RWPE2 (cell line): ENCODE measurements at regions not wholly inside any gene's neighbourhood (a gene's known extent, or its start where the extent isn't known, plus 50 kb on each side); places are given as distances from the start of the nearest gene placed in this dataset.

Experiments used
- ATAC-seq: fragments of 200-7000 bp; cut with Tn5 transposase; 3 replicates; pipeline ENCODE4 v1.9.1; 2021; ENCODE audit warnings: low read depth
- DNase-seq: peaks from one replicate; pipeline ENCODE4 v3.0.0-alpha.2; 2020; ENCODE audit warnings: low spot score
- H3K27ac ChIP-seq: fragments of 450-650 bp; 2 replicates; pipeline ENCODE4 v1.5.1; 2017; ENCODE audit warnings: mild to moderate bottlenecking; ENCODE audit not compliant: poor library complexity, severe bottlenecking
- H3K27me3 ChIP-seq: fragments of 250-450 bp; sonication (Bioruptor Pico); 2 replicates; pipeline ENCODE4 v1.5.1; 2021; ENCODE audit warnings: mild to moderate bottlenecking, moderate library complexity; ENCODE audit not compliant: insufficient read depth, poor library complexity, severe bottlenecking
- H3K36me3 ChIP-seq: fragments of 250-450 bp; sonication (Bioruptor Pico); 2 replicates; pipeline ENCODE4 v1.5.1; 2020; ENCODE audit warnings: low read depth, mild to moderate bottlenecking, moderate library complexity
- H3K4me1 ChIP-seq: fragments of 250-450 bp; sonication (Bioruptor Pico); 2 replicates; pipeline ENCODE4 v1.5.1; 2021; ENCODE audit warnings: mild to moderate bottlenecking, moderate library complexity; ENCODE audit not compliant: insufficient read depth, poor library complexity, severe bottlenecking
- H3K4me3 ChIP-seq: fragments of 250-450 bp; sonication (Bioruptor Pico); 2 replicates; pipeline ENCODE4 v1.5.1; 2021; ENCODE audit warnings: mild to moderate bottlenecking, moderate library complexity; ENCODE audit not compliant: severe bottlenecking
- H3K9me3 ChIP-seq: fragments of 250-450 bp; sonication (Bioruptor Pico); 2 replicates; pipeline ENCODE4 v1.5.1; 2021; ENCODE audit warnings: mild to moderate bottlenecking, moderate library complexity; ENCODE audit not compliant: severe bottlenecking
- CTCF ChIP-seq: fragments of 450-650 bp; IDR thresholded peaks from one replicate; pipeline ENCODE4 v1.5.1; 2017; ENCODE audit warnings: mild to moderate bottlenecking, moderate library complexity; ENCODE audit not compliant: poor library complexity, severe bottlenecking

GRCh38 chr2:188050726-188051125 is 240.9 kb upstream of the GULP1 start:
- Histone ChIP-seq H3K27ac (no peak overlapping the region), H3K27me3 (no peaks in the 10 kb centered on the region), H3K36me3 (no peaks in the 10 kb centered on the region), H3K4me1 (no peaks in the 10 kb centered on the region), H3K9me3 (no peaks in the 10 kb centered on the region), H3K4me3 (no peak overlapping the region)
- ATAC-seq (no peak), DNase-seq (no peak)
- no peak for TF ChIP-seq CTCF

- TF ChIP-seq CTCF: no peak
- H3K4me1 ChIP-seq: no peaks in the 10 kb centered on the region
- H3K9me3 ChIP-seq: no peaks in the 10 kb centered on the region
- H3K4me3 ChIP-seq: no peak overlapping the region
- ATAC-seq (no peak), DNase-seq (no peak)
- H3K27me3 ChIP-seq: no peaks in the 10 kb centered on the region
- H3K27ac ChIP-seq: no peak overlapping the region
- H3K36me3 ChIP-seq: no peaks in the 10 kb centered on the region
Observed at GRCh38 chr2:188051706-188052105, 240.0 kb upstream of the GULP1 start.

DNA sequence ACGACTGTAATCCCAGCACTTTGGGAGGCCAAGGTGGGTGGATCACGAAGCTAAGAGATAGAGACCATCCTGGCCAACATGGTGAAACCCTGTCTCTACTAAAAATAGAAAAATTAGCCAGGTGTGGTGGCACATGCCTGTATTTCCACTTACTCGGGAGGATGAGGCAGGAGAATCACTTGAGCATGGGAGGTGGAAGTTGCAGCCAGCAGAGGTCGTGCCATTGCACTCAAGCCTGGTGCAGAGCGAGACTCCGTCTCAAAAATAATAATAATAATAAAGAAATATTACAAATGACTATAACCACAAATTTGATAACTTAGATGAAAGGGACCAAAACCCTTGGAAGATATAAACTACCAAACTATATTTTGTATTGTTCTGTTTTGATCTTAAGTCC is 226.3 kb upstream of the GULP1 start:
- TF ChIP-seq CTCF: peak; percentile 7
- ATAC-seq: no peak
- Histone ChIP-seq H3K4me1 (no peaks in the 10 kb centered on the region), H3K9me3 (no peaks in the 10 kb centered on the region), H3K36me3 (no peaks in the 10 kb centered on the region), H3K27me3 (no peaks in the 10 kb centered on the region), H3K27ac (no peak overlapping the region), H3K4me3 (no peak overlapping the region)
- DNase-seq: no peak

DNA sequence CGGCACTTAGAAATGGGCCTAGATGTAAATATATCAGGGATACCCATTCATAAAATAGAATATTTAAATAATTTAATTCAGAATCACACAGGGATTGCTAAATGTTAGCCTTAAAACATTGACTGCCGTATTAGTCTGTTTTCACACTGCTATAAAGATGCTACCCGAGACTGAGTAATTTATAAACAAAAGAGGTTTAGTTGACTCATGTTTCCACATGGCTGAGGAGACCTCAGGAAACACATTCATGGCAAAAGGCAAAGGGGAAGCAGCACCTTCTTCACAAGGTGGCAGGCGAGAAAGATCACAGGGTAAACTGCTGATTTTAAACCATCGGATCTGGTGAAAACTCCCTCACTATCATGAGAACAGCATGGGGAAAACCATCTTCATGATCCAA is 223.6 kb upstream of the GULP1 start:
- Histone ChIP-seq H3K27me3 (no peaks in the 10 kb centered on the region), H3K4me3 (no peak overlapping the region), H3K4me1 (no peaks in the 10 kb centered on the region), H3K27ac (no peak overlapping the region), H3K36me3 (no peaks in the 10 kb centered on the region), H3K9me3 (no peaks in the 10 kb centered on the region)
- DNase-seq (no peak), ATAC-seq (0 out of 3 replicates have a peak, but pooled peaks have one; percentile 31)
- no peak for TF ChIP-seq CTCF

DNA sequence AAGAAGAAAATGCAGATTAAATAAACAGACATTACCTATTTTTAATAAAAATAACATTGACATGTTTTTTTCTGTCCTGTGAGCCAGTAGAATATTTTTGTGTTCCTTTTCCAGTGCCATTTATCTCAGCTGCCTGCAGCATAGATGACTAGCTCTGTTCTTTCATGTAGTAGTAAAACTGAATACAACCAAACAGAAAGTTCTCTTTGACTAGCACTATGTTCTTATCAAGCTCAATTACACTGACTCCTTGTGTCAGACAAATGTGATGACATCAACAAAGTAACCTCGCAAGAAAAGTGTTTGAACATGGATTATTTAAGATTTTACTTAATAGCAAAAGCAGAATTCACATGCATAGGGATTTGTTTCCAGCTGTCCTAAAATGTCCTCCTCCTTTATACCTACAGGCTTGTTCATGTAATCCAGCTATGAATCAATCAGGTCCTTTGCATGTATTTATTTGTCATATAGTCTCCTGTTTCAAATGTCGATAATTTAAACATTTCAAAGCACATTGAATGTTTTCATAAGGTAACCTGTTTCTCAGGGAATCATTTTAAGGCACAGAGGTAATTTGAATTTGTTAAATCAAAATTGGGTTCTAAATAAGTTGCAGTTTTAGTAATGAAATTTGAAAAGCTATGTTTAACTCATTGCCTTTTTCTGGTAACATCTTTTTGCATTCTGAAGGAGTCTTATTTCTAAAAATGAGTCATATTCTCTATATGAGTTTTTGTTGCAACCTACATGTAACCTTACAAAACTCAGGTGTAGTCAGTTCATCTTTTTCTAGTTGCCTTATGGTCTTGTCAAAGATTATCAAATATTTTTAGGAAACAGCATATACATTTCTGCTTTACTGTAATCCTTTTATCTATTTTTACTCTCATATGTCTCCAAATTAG is 215.3 kb upstream of the GULP1 start:
- no peak overlapping the region for H3K4me3 ChIP-seq
- H3K36me3 ChIP-seq: no peaks in the 10 kb centered on the region
- H3K9me3 ChIP-seq: no peaks in the 10 kb centered on the region
- no peak overlapping the region for H3K27ac ChIP-seq
- ATAC-seq (no peak), DNase-seq (no peak)
- no peaks in the 10 kb centered on the region for H3K27me3 ChIP-seq
- no peak for TF ChIP-seq CTCF
- H3K4me1 ChIP-seq: no peaks in the 10 kb centered on the region
